GM19452 (cell line): ENCODE measurements at regions not wholly inside any gene's neighbourhood (a gene's known extent, or its start where the extent isn't known, plus 50 kb on each side); places are given as distances from the start of the nearest gene placed in this dataset.
"Not testable (repeated sequence)": the region's sequence is repeated elsewhere in the genome, so short reads cannot be mapped to it uniquely, and the experiment has no call there.

ENCODE experiments used
- ATAC-seq: cut with Tn5 transposase; IDR thresholded peaks from one replicate; pipeline ENCODE4 v1.9.1; 2021; ENCODE audit not compliant: unreplicated experiment

GRCh38 chr10:57605948-57606485 is 661.7 kb downstream of the IPMK start:
- ATAC-seq, result no peak

- no peak for ATAC-seq
Measured at GRCh38 chr10:57599440-57599839, 668.3 kb downstream of the IPMK start.

GRCh38 chr10:57593983-57594573 is 673.6 kb downstream of the IPMK start:
- ATAC-seq, result no peak

- no peak for ATAC-seq
Measured at GRCh38 chr10:57579926-57580325, 687.8 kb downstream of the IPMK start.

- ATAC-seq, result no peak
Measured at GRCh38 chr10:57562211-57562610, 705.5 kb downstream of the IPMK start.

GRCh38 chr10:57551774-57552173 is 715.9 kb downstream of the IPMK start:
- ATAC-seq, result not testable (repeated sequence)

GRCh38 chr10:57535306-57535705 is 732.4 kb downstream of the IPMK start:
- ATAC-seq, result no peak

GRCh38 chr10:57513637-57514036 is 754.1 kb downstream of the IPMK start:
- ATAC-seq, result no peak

- ATAC-seq, result no peak
Measured at GRCh38 chr10:57507788-57508187, 759.9 kb downstream of the IPMK start.

GRCh38 chr10:57506414-57507094 is 761.1 kb downstream of the IPMK start:
- no peak for ATAC-seq

GRCh38 chr10:57494486-57494885 is 773.2 kb downstream of the IPMK start:
- no peak for ATAC-seq

- ATAC-seq, result no peak
Measured at GRCh38 chr10:57482259-57482658, 785.4 kb downstream of the IPMK start.

- no peak for ATAC-seq
Measured at GRCh38 chr10:57472823-57473619, 794.7 kb downstream of the IPMK start.

- no peak for ATAC-seq
Measured at GRCh38 chr10:57468894-57469432, 798.7 kb downstream of the IPMK start.

GRCh38 chr10:57465155-57465554 is 802.5 kb downstream of the IPMK start:
- ATAC-seq, result no peak

GRCh38 chr10:57460540-57460939 is 807.2 kb downstream of the IPMK start:
- ATAC-seq, result no peak

GRCh38 chr10:57457972-57458512 is 809.7 kb downstream of the IPMK start:
- ATAC-seq, result no peak

GRCh38 chr10:57430376-57430775 is 837.3 kb downstream of the IPMK start:
- ATAC-seq, result no peak

GRCh38 chr10:57420881-57421280 is 846.8 kb downstream of the IPMK start:
- ATAC-seq, result no peak

- ATAC-seq, result no peak
Measured at GRCh38 chr10:57418476-57418875, 849.2 kb downstream of the IPMK start.

GRCh38 chr10:57395923-57396322 is 871.8 kb downstream of the IPMK start:
- ATAC-seq, result no peak
